ENCODE measurements at regions not wholly inside any gene's neighbourhood (a gene's known extent, or its start where the extent isn't known, plus 50 kb on each side); places are given as distances from the start of the nearest gene placed in this dataset.
"Not testable (repeated sequence)": the region's sequence is repeated elsewhere in the genome, so short reads cannot be mapped to it uniquely, and the experiment has no call there.

- no peak for DNase-seq
Measured at GRCh38 chr7:10346032-10346431, 627.6 kb upstream of the PHF14 start.

- no peak for DNase-seq
Measured at GRCh38 chr7:10355816-10356215, 617.9 kb upstream of the PHF14 start.

- no peak for DNase-seq
Measured at GRCh38 chr7:10360050-10360449, 613.6 kb upstream of the PHF14 start.

- no peak for DNase-seq
Measured at GRCh38 chr7:10401793-10402192, 571.9 kb upstream of the PHF14 start.

GRCh38 chr7:10412422-10413019 is 561.2 kb upstream of the PHF14 start:
- peak; percentile 56 to 60 (median 59) for DNase-seq

- no peak for DNase-seq
Measured at GRCh38 chr7:10418985-10419384, 554.7 kb upstream of the PHF14 start.

GRCh38 chr7:10429031-10429430 is 544.6 kb upstream of the PHF14 start:
- no peak for DNase-seq

GRCh38 chr7:10429511-10429910 is 544.2 kb upstream of the PHF14 start:
- no peak for DNase-seq

GRCh38 chr7:10436302-10436701 is 537.4 kb upstream of the PHF14 start:
- DNase-seq, result no peak

- no peak for DNase-seq
Measured at GRCh38 chr7:10439027-10439426, 534.6 kb upstream of the PHF14 start.

- DNase-seq, result no peak
Measured at GRCh38 chr7:10455936-10456335, 517.7 kb upstream of the PHF14 start.

GRCh38 chr7:10460474-10460873 is 513.2 kb upstream of the PHF14 start:
- DNase-seq, result no peak

GRCh38 chr7:10463701-10464100 is 510.0 kb upstream of the PHF14 start:
- DNase-seq, result no peak

GRCh38 chr7:10465536-10465935 is 508.1 kb upstream of the PHF14 start:
- DNase-seq, result not testable (repeated sequence)

GRCh38 chr7:10468908-10469307 is 504.8 kb upstream of the PHF14 start:
- DNase-seq, result no peak

- DNase-seq, result no peak
Measured at GRCh38 chr7:10469476-10469875, 504.2 kb upstream of the PHF14 start.

- DNase-seq, result no peak
Measured at GRCh38 chr7:10471280-10472058, 502.2 kb upstream of the PHF14 start.

GRCh38 chr7:10472115-10472514 is 501.6 kb upstream of the PHF14 start:
- DNase-seq, result no peak

GRCh38 chr7:10473569-10473968 is 500.1 kb upstream of the PHF14 start:
- no peak for DNase-seq

- no peak for DNase-seq
Measured at GRCh38 chr7:10474048-10474447, 499.6 kb upstream of the PHF14 start.

GRCh38 chr7:10475940-10476641 is 497.6 kb upstream of the PHF14 start:
- DNase-seq, result no peak

- no peak for DNase-seq
Measured at GRCh38 chr7:10476642-10477041, 497.0 kb upstream of the PHF14 start.

GRCh38 chr7:10483671-10484070 is 490.0 kb upstream of the PHF14 start:
- DNase-seq, result no peak

GRCh38 chr7:10484767-10485166 is 488.9 kb upstream of the PHF14 start:
- no peak for DNase-seq
